Transverse colon (tissue), 4 donors: ENCODE measurements at regions not wholly inside any gene's neighbourhood (a gene's known extent, or its start where the extent isn't known, plus 50 kb on each side); places are given as distances from the start of the nearest gene placed in this dataset.

ENCODE experiments used
- CTCF ChIP-seq, 5 experiments: fragments of 200-600 bp in 3 of 5; fragments of 450-650 bp in 2 of 5; sonication (generic) in 3 of 5; IDR thresholded peaks; 1 replicate in 2 of 5; 2 replicates in 3 of 5; pipeline ENCODE4 v1.5.1; 2016 to 2017; ENCODE audit warnings: antibody characterized with exemption in 5 of 5, inconsistent platforms in 3 of 5, mild to moderate bottlenecking in 2 of 5, moderate library complexity in 1 of 5
- EP300 ChIP-seq: sonication (generic); formaldehyde crosslinking; IDR thresholded peaks from one replicate; pipeline ENCODE4 v1.6.1; 2017; ENCODE audit warnings: antibody characterized with exemption, low read depth
- POLR2A ChIP-seq: fragments of 450-650 bp; IDR thresholded peaks from one replicate; pipeline ENCODE4 v1.6.1; 2016; ENCODE audit warnings: antibody characterized with exemption, mild to moderate bottlenecking, moderate library complexity
- POLR2AphosphoS5 ChIP-seq, 3 donors: sonication (generic); formaldehyde crosslinking; IDR thresholded peaks; one replicate each; pipeline ENCODE4 v1.6.1; 2016; ENCODE audit warnings: antibody characterized with exemption in 3 of 3

DNA sequence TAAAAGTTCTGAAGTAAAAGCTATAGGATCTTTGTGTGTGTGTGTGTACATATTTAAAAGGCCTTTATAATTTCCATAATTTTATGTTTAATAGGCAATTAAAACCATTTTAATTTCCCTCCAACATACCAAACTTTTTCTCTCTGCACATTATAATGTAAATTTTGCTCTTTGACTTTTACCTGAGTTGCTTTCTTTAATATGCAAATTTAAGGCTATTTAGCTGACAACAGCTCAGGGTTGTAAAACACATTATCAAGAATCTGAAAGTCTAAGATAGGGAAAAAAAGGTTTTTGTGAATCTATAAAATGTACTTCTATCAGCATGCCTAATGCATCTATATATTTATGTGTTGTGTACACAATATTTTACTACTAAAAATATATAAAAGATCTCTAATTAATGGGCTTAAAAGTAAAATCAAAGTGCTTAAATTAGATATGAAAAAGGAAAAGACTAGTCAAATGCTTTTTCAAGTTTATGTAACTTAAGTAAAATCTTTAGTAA lies 239.6 kb upstream of the RAI14 start:
- no peak for TF ChIP-seq CTCF (IDR thresholded peaks at IDR 0.05)
- TF ChIP-seq POLR2A, result no peak
- TF ChIP-seq POLR2AphosphoS5 (IDR thresholded peaks at IDR 0.05), result no peak
- TF ChIP-seq EP300, result no peak
